ENCODE measurements at regions not wholly inside any gene's neighbourhood (a gene's known extent, or its start where the extent isn't known, plus 50 kb on each side); places are given as distances from the start of the nearest gene placed in this dataset.

GRCh38 chr1:166354406-166354805 lies 187.6 kb upstream of the FAM78B start:
- intact Hi-C loops (cut with DNase I, micrococcal nuclease), result no loop called here
- no peaks in the 10 kb centered on the region for H3K4me1 ChIP-seq (ENCODE audit: low read depth)
- H3K4me3 ChIP-seq, result no peak overlapping the region
- DNase-seq (no peak), ATAC-seq (no peak)
- TF ChIP-seq, protein P1, sequence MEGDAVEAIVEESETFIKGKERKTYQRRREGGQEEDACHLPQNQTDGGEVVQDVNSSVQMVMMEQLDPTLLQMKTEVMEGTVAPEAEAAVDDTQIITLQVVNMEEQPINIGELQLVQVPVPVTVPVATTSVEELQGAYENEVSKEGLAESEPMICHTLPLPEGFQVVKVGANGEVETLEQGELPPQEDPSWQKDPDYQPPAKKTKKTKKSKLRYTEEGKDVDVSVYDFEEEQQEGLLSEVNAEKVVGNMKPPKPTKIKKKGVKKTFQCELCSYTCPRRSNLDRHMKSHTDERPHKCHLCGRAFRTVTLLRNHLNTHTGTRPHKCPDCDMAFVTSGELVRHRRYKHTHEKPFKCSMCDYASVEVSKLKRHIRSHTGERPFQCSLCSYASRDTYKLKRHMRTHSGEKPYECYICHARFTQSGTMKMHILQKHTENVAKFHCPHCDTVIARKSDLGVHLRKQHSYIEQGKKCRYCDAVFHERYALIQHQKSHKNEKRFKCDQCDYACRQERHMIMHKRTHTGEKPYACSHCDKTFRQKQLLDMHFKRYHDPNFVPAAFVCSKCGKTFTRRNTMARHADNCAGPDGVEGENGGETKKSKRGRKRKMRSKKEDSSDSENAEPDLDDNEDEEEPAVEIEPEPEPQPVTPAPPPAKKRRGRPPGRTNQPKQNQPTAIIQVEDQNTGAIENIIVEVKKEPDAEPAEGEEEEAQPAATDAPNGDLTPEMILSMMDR (IDR thresholded peaks at IDR 0.05), result no peak
- no peaks in the 10 kb centered on the region for H3K36me3 ChIP-seq (ENCODE audit: low read depth)
- no peaks in the 10 kb centered on the region for H3K9me3 ChIP-seq

GRCh38 chr1:166365081-166365480 lies 198.3 kb upstream of the FAM78B start:
- Histone ChIP-seq H3K4me3 (no peak overlapping the region), H3K36me3 (ENCODE audit: low read depth) (no peaks in the 10 kb centered on the region), H3K9me3 (no peaks in the 10 kb centered on the region), H3K4me1 (ENCODE audit: low read depth) (no peaks in the 10 kb centered on the region)
- intact Hi-C loops (cut with DNase I, micrococcal nuclease), result no loop called here
- TF ChIP-seq, protein P1 (IDR thresholded peaks at IDR 0.05), result no peak
- DNase-seq (no peak), ATAC-seq (no peak)

- Histone ChIP-seq H3K9me3 (no peaks in the 10 kb centered on the region), H3K4me3 (no peak overlapping the region), H3K4me1 (ENCODE audit: low read depth) (no peaks in the 10 kb centered on the region), H3K36me3 (ENCODE audit: low read depth) (no peaks in the 10 kb centered on the region)
- ATAC-seq (no peak), DNase-seq (no peak)
- TF ChIP-seq, protein P1 (IDR thresholded peaks at IDR 0.05), result no peak
- intact Hi-C loops (cut with DNase I, micrococcal nuclease), result no loop called here
Measured at GRCh38 chr1:166368030-166368429, 201.2 kb upstream of the FAM78B start.

DNA sequence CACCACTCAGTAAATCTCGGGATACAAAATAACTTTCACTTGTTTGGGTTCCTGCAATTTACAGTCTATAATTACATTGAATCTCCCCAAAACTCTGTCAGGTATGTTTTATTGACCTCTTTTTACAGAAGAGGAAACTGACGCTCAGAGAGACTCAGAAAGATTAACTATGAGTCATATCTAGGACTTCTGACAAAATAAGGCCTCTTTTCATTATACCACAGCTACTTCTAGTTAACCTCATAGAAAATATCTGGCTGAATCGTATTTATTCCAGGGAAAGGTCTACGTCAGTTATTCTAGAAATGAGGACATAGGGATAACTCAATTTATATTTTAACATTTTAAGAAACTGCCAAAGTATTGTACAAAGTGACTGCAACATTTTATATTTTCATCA lies 211.1 kb upstream of the FAM78B start:
- TF ChIP-seq, protein P1 (IDR thresholded peaks at IDR 0.05), result no peak
- no peak for ATAC-seq
- Histone ChIP-seq H3K36me3 (ENCODE audit: low read depth) (no peaks in the 10 kb centered on the region), H3K4me3 (no peak overlapping the region), H3K4me1 (ENCODE audit: low read depth) (no peaks in the 10 kb centered on the region), H3K9me3 (no peaks in the 10 kb centered on the region)
- intact Hi-C loops (cut with DNase I, micrococcal nuclease), result no loop called here
- no peak for DNase-seq

GRCh38 chr1:166378805-166379204 lies 212.0 kb upstream of the FAM78B start:
- no peak for ATAC-seq
- H3K36me3 ChIP-seq (ENCODE audit: low read depth), result no peaks in the 10 kb centered on the region
- DNase-seq, result no peak
- intact Hi-C loops (cut with DNase I, micrococcal nuclease), result no loop called here
- no peaks in the 10 kb centered on the region for H3K9me3 ChIP-seq
- H3K4me3 ChIP-seq, result no peak overlapping the region
- TF ChIP-seq, protein P1 (IDR thresholded peaks at IDR 0.05), result no peak
- H3K4me1 ChIP-seq (ENCODE audit: low read depth), result no peaks in the 10 kb centered on the region

DNA sequence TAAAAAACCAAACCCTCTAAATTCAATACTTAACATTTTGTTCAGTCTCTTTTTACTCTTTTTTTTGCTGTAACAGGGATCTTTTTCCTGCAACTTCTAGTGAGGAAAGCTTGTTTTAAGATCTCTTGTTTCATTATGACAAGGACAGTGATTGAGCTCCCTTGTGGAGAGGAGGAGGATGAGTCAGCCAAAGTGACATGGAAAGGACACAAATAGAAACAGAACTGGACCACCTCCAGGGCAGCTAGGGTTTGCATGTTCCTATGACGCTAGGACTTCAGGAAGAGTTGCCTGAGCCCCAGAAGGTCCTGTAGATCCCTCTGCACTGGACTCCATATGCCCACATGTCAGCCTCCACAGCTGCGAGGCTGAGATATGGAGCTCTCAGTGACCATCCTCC lies 212.6 kb upstream of the FAM78B start:
- ATAC-seq, result no peak
- intact Hi-C loops (cut with DNase I, micrococcal nuclease), result no loop called here
- H3K4me3 ChIP-seq, result no peak overlapping the region
- DNase-seq, result no peak
- H3K4me1 ChIP-seq (ENCODE audit: low read depth), result no peaks in the 10 kb centered on the region
- H3K36me3 ChIP-seq (ENCODE audit: low read depth), result no peaks in the 10 kb centered on the region
- TF ChIP-seq, protein P1 (IDR thresholded peaks at IDR 0.05), result no peak
- no peaks in the 10 kb centered on the region for H3K9me3 ChIP-seq

Measured in mucosa of descending colon (tissue), 3 donors.